GM20431 (cell line): ENCODE measurements at regions not wholly inside any gene's neighbourhood (a gene's known extent, or its start where the extent isn't known, plus 50 kb on each side); places are given as distances from the start of the nearest gene placed in this dataset.

Source experiments
- in situ Hi-C: fragments of 300-500 bp; cut with MseI, MboI; formaldehyde crosslinking; loops from one replicate; pipeline ENCODE4 v1.15.0; 2020; ENCODE audit warnings: low sequenced_read_pairs; ENCODE audit not compliant: unreplicated experiment

DNA sequence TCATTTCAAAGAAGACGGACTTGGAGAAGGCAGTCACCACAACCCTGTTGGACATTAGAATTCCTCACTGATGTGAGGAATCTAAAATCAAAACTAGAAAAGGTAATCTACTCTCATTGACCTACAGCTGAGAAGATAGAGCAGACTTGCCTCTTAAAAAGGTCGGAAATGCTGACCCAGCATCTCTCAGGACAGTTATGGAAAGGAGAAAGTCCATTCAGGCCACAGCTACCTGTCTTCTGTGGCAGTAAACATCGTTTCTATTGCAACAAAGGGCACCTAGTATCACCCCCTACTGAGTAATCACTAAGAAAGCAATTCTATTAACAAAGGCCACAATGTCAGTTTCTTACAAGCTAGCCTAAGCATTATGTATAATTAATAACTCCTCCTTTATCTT lies 601.7 kb downstream of the PRELID2 start:
- in situ Hi-C loops: loop anchor here (25.0 kb wide), 1 partner anchor 1021 kb away; no protein-coding TSS in a partner anchor

DNA sequence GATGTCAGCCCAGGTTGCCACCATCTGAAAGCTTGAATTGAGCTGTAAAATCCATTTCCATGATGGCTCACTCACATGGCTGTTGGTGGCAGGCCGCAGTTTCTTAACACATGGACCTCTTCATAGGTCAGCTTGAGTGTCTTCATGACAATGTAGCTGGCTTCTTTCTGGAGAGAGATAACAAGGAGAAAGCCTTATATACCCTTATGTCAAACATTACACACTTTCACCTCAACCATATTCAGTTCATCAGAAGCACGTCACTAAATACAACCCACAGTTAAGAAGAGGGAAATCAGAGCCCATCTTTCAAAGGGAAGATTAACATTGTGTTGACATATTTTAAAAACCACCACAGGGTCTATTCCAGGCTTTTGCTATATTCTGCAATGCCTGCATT lies 604.4 kb downstream of the PRELID2 start:
- in situ Hi-C loops: loop anchor here (25.0 kb wide), 1 partner anchor 1018 kb away; no protein-coding TSS in a partner anchor

DNA sequence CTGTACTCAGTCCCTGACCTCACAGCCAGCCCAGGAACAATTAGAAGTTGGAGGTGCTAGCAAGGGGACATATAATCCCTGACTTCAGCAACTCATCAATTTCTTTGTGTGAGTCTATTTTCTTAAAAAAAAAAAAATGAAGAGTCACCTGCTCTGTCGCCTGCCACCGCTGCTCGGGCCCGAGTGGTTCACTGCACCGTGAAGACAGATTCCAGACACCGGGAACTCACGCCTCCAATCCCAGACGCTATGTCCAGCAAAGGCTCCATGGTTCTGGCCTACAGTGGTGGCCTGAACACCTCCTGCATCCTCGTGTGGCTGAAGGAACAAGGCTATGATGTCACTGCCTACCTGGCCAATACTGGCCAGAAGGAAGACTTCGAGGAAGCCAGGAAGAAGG lies 606.6 kb downstream of the PRELID2 start:
- in situ Hi-C loops: loop anchor here (25.0 kb wide), 1 partner anchor 1016 kb away; no protein-coding TSS in a partner anchor

DNA sequence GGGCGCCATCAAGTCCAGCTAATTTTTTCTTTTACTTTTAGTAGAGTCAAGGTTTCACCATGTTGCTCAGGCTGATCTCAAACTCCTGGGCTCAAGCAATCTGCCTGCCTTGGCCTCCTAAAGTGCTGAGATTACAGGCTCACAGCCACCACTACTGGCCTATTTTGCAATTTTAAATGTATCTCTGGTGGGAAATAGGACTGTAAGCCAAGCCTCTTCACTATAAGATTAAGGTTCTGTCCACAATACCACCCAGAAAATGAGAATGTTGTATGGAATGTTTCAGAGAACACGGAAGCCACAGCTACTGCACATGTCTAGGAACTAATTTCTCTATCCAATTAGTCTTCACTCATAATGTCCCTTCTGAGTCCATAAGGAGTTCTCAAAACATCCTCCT lies 607.3 kb downstream of the PRELID2 start:
- in situ Hi-C loops: loop anchor here (25.0 kb wide), 1 partner anchor 1016 kb away; no protein-coding TSS in a partner anchor

DNA sequence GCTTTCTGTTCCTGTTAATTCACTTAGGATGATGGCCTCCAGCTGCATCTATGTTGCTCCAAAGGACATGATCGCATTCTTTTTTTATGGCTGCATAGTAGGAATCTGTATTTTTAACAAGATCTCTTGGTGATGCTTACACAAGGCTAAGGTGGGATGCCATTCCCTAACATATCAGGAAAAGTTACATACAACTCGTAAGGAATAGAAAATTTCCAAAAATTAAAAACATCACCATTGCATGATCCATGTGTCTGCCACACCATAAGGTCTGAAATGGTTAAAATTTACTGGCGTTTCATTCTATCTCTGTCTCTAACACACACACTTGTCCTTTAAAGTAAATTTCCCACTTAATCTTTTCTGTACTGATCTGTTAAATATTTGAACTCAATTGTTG lies 608.4 kb downstream of the PRELID2 start:
- in situ Hi-C loops: loop anchor here (25.0 kb wide), 1 partner anchor 1014 kb away; no protein-coding TSS in a partner anchor

DNA sequence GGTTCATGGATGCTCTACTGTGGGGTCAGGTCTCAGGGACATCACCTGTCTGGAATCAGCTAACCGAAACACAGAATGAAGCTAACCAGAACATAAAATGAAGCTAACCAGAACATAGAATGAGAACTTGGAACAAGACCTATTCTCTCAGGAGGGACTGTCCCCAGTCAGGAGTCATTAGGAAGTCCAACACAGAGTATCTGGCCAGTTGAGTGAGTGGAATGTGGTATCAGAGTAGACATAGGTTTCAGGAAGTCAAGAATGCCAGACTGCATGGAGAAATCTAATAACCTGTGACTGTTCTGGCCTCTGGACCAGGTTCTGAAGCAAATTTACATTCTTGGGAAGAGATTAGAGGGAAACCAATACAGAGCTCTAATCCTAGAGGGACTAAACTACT lies 609.6 kb downstream of the PRELID2 start:
- in situ Hi-C loops: loop anchor here (25.0 kb wide), 1 partner anchor 1013 kb away; no protein-coding TSS in a partner anchor

DNA sequence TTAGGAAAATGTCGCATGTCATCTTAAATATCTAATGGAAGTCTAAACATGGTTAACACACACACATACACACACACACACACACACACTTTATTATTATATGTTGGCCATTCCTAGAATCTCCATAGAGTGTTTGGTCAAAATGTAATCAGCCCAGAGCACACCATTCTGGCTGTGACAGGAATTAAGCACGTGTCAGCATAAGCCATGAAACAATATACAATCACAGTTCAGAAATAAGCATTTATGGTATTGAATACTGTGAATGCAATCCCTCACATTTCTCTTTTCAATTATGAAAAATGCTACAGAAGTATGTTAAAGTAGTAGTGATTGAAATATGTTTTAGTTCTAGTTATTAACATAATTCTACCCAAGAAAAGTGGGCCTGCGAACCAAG lies 611.6 kb downstream of the PRELID2 start:
- in situ Hi-C loops: no loop called here

DNA sequence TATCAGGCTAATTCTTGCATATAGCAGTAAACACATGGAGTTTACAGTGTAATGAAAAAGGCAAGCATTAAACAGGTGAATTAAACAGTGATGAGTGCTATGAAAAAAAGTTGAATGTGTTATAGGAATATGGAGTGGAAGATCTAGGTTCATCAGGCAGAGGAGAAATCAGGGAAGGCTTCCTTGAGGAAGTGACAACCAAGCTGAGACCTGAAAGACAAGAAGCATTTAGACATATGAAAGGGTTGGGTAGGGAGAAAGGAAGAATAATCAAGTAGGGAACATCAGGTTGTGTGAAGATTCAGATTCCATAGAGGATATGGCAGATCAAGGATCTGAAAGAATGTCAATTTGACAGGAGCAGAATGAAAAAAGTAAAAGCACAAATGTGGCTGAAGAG lies 612.5 kb downstream of the PRELID2 start:
- in situ Hi-C loops: no loop called here

DNA sequence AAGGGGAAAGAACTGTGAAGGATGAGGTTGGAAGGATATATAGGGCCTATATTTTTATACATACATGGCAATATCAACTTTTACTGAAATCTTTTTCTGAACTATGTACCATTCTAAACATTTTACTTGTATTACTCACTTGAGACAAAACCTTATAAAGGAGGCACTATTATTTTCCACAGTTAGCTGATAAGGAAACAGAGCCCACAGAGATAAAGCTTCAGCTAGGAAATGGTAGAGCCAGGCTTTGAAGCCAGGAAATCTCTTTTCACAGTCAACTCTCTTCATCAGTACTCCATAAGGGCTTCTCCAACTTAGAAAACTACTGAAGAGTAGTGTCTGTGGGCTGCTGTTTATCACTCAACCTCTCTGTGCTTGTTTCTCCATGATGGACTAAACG lies 613.7 kb downstream of the PRELID2 start:
- in situ Hi-C loops: no loop called here

DNA sequence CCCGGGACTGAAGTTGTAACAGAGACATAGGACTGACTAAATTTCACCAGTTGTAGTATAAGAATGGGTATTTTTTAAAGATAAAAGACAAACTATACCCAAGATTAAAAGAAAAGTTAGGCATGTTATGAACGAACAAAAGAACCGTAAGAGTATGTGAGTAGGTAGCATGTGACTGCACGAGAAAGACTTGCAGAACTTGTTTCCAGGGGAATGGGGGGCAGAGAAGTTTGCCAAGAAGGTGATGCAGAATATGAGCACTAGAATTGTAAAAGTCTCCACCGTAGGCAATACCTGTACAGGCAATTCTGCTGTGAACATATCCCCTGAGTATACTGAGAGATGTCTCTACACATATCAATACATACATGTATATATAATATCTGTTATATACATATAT lies 614.7 kb downstream of the PRELID2 start:
- in situ Hi-C loops: no loop called here

DNA sequence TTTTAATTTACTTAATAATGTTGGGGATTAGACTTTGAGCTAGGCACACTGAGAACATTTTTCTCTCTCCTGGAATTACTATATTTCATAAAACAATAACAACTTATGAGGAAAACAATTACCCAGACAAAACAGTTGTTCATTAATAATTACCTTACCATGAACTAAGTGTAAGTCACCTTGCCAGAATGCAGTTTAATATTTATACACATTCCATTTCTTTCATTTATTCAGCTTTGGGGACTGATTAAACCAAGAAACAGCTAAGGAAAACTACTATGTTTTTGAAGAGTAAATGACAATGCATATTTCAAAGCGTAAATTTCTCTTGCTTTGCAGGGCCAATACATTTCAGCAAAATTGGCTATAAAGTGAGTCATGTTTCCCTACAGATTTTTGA lies 616.2 kb downstream of the PRELID2 start:
- in situ Hi-C loops: no loop called here

DNA sequence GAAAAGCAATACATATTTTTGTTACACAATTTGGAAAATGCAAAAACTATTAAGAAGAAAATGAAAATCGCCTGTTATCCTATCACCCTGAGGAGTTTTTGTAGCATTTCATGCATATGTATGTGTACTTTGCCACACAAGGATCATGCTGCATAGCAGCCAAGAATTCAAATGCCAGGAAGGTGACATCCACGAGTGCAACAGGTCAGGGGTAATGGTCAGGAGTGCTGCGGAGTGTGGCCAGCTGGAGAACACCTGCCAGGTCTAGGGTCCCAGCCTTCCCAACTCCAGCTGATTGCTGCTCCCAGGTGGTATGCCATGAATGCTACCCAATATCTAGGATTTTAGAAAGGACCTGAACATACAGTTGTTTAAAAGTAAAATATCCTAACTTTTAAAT lies 617.1 kb downstream of the PRELID2 start:
- in situ Hi-C loops: no loop called here

DNA sequence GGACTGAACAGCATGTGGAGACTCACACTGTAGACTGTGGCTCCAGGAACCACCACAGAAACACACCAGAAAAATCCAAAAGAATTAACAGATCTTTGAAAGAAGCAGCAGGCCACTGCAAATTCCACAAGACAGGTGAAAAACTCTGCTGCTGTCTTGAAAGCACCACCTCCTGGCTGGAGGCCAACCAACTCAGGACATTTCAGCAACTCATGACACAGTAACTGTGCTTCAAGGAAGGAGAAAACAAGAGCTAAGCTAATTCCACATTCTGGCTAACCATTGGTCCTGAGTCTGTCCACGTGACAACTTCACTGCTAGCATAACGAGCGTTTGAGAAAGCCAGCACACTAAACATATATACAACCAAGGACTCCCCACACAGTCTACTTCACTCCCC lies 625.1 kb downstream of the PRELID2 start:
- in situ Hi-C loops: no loop called here

DNA sequence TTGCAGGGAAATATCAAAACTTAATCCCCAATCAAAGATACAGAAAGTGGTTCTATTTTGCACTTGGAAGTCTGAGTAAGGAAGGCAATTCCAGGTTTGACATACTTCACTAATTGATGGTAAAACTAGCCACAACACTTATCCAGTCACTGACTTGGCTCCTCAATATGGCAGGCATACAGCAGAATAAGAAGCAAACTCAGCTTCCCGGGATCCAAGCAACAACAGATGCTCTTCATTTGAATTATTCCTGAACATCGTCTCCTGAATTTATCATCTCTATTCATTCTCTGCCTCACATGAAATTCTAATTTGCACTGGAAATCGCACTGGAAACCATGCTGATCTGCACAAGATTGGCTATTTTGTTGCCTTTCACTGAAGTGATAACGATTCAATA lies 629.6 kb downstream of the PRELID2 start:
- in situ Hi-C loops: no loop called here

DNA sequence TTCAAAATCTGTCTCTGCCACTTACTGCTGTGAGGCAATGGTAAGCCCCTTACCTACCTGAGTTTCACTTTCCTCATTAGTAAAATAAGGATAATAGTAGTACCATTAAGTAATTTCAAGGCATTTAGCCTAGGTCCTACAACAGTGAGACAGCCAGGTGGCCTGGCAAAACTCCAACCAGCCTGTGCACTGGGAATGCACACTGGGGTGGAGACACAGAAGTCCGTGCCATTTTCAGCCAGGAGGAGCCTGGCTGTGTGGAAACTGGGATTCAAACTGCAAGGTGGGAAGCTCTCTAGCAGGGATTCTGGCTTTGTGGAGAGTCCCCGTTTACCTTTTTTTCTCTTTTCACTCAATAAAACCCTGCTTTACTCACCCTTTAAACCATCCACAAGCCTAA lies 630.4 kb downstream of the PRELID2 start:
- in situ Hi-C loops: no loop called here

DNA sequence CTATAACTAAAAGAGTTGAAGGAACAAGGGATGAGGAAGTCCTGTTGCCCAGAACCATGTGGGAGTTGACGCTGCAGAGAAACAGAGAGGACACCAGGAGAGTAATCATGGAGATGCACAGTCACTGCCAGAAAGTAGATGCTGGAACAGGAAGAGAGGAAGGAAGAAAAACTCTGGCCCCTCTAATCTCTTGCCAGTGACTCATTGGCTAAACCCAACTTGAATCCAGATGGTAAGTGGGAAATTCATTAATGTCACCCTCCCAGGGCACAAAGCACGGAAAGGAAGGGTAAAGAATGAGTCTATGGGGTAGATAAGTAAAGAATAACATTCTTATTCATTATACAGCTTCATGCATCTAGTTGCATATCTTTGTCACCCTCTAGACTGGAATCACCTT lies 631.9 kb downstream of the PRELID2 start:
- in situ Hi-C loops: no loop called here

DNA sequence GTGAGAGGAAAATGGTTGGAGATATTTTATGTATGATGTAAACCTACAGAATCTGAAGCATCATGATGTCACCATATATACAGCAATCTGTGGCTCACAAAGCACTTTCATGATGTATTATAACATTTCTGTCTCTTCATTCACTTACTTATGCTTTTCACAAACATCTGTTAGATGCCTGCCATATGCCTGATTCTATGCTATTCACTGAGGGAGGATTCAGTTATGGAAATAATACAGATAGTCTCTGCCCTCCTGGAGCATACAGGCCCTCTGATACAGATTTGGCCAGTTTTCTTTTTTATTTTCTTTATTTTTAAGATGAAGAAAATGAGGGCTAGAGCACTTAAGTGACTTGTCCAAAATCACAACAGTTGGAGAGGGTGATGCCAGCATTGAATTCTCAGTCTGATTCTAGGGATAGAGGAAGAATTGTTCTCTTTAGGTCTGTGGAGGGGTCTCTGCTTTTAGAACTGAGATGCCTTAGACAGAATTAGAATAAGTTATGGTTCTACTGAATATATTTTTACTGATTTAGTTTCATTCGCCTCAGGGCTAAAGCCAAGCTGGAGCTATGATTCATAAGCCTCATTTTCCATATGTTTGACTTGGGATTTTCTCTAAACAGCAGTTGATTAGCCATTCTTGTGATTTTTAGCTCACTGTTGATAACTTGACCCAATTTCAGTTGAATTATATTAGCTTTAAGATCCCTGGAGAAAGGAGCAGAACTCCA lies 636.4 kb downstream of the PRELID2 start:
- in situ Hi-C loops: no loop called here

DNA sequence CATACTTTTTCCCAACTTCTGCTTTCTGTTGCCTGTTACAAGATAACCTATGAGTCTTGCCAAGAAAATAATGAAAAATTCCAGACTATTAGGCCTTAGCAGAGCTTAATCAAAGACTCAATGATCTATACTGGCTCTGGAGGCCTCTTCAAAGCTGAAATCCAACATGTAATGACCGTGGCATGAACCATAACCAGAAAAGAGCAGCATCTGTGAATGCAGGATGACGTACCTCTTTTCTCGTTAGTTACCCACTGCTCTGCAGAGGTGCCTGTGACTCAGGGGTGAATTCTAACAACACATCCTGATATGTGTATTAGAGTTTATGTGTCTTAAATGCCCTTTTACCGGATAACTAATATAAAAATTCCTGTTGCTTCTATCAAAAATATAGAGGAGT lies 645.4 kb downstream of the PRELID2 start:
- in situ Hi-C loops: no loop called here

DNA sequence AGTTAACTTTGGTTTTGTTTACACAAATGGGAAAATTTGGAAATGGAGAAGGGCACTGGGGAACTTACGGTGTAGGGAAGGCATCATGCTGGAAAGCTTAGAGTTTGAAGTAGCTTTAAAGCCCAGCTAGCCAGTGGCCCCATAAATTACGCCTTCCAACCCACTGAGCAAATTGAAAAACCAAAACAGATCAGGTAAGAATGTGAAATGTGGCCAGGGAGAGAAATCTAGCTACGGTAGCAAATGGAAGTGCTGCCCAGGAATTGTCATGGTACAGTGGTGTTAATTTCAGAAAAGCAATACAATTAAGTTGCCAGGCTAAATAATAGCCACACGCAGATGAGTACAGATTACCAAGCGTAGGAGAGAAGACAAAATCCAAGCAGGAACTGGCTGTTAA lies 654.8 kb downstream of the PRELID2 start:
- in situ Hi-C loops: no loop called here

DNA sequence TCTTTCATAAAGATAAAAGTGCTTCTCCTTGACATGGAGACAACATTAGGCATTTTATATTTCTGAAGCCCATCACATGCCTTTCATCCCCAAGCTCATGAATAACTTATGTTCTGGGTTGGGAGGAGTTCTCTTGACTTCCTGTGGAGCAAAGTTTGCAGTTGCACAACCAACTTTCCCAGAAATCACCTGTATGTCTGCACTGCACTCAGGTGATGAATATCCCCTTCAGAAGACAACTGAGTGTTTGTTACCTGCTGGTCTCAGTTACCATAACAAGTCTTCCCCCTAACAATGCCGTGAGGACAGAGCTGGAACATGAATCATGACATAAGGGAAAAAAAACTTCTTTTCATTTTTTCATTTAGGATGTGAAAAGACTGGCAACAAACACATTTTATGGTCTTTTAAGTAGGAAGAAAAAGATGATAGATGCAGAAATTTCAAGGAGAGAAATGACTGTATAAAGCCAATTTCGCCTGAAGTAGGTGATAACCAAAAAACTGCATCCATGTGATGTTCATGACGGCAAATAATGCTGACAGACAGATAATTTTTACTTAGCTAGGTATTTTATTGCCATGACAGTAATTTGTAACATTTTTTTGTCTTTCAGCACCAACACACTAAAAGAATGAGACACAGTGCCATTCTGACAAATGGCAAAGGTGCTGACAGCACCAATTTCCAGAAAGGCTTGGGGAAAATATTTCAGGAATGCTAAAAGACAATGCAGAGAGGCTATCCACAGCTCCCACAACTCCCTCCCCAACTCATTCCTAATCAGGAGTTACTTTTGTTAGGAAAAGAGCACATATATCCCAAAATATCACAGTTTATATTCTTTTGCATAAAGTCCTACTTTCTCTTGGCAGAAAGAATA lies 656.3 kb downstream of the PRELID2 start:
- in situ Hi-C loops: no loop called here

DNA sequence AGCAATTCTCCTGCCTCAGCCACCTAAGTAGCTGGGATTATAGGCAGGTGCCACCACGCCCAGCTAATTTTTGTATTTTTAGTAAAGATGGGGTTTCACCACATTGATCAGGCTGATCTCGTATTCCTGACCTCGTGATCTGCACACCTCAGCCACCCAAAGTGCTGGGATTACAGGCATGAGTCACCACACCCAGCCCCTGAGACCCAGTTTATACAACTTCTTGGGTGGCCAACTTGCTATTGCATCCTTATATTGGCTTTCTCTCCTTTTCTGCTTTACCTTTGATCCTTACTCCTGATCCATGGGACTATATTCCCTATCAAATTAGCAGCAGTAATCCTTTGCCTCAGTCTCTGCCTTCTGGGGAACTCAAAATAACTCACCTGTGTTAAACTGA lies 659.1 kb downstream of the PRELID2 start:
- in situ Hi-C loops: no loop called here
